ENCODE measurements at regions not wholly inside any gene's neighbourhood (a gene's known extent, or its start where the extent isn't known, plus 50 kb on each side); places are given as distances from the start of the nearest gene placed in this dataset.

- no peak for TF ChIP-seq CTCF (IDR thresholded peaks at IDR 0.05; ENCODE audit: low read depth, low read length, poor library complexity, severe bottlenecking)
- no peak for TF ChIP-seq EZH2phosphoT487 (IDR thresholded peaks at IDR 0.05; ENCODE audit: borderline replicate concordance, low read length)
Observed at GRCh38 chr14:54138024-54138353, 181.4 kb upstream of the BMP4 start.
